Suprapubic skin (tissue), 4 donors: ENCODE measurements at regions not wholly inside any gene's neighbourhood (a gene's known extent, or its start where the extent isn't known, plus 50 kb on each side); places are given as distances from the start of the nearest gene placed in this dataset.
"Not testable (repeated sequence)": the region's sequence is repeated elsewhere in the genome, so short reads cannot be mapped to it uniquely, and the experiment has no call there.

Experiments used
- DNase-seq, 2 donors: peaks; one replicate each; pipeline ENCODE4 v3.0.0-alpha.2; 2019; ENCODE audit warnings: low spot score in 2 of 2
- H3K27ac ChIP-seq: fragments of 200-600 bp; sonication (generic); one replicate; pipeline ENCODE4 v1.5.1; 2019
- H3K27me3 ChIP-seq: fragments of 200-600 bp; sonication (generic); one replicate; pipeline ENCODE4 v1.5.1; 2019
- H3K36me3 ChIP-seq: fragments of 200-600 bp; sonication (generic); one replicate; pipeline ENCODE4 v1.5.1; 2019
- H3K4me1 ChIP-seq: fragments of 200-600 bp; sonication (generic); one replicate; pipeline ENCODE4 v1.5.1; 2019
- H3K4me3 ChIP-seq: fragments of 200-600 bp; sonication (generic); one replicate; pipeline ENCODE4 v1.5.1; 2019; ENCODE audit warnings: mild to moderate bottlenecking
- H3K9me3 ChIP-seq: fragments of 200-600 bp; sonication (generic); one replicate; pipeline ENCODE4 v1.5.1; 2019
- EP300 ChIP-seq: sonication (generic); formaldehyde crosslinking; IDR thresholded peaks from one replicate; pipeline ENCODE4 v1.6.1; 2017; ENCODE audit warnings: antibody characterized with exemption
- POLR2A ChIP-seq, 2 donors: fragments of 450-650 bp; IDR thresholded peaks; one replicate each; pipeline ENCODE4 v1.6.1; 2017; ENCODE audit warnings: antibody characterized with exemption in 2 of 2, mild to moderate bottlenecking in 2 of 2, moderate library complexity in 2 of 2
- POLR2AphosphoS5 ChIP-seq, 3 donors: sonication (generic); formaldehyde crosslinking; IDR thresholded peaks; one replicate each; pipeline ENCODE4 v1.6.1; 2017; ENCODE audit warnings: antibody characterized with exemption in 3 of 3
- WGBS: methylation state at CpG from one replicate; pipeline ENCODE4 v1.1.5; 2018; 5-methylcytosine and 5-hydroxymethylcytosine counted together
- TF ChIP-seq, protein P1 (sequence below), 2 donors: fragments of 200-600 bp in 1 of 2; fragments of 450-650 bp in 1 of 2; sonication (generic) in 1 of 2; IDR thresholded peaks; one replicate each; pipeline ENCODE4 v1.5.1; 2016 to 2019; ENCODE audit warnings: antibody characterized with exemption in 2 of 2, mild to moderate bottlenecking in 1 of 2, moderate library complexity in 1 of 2

DNA sequence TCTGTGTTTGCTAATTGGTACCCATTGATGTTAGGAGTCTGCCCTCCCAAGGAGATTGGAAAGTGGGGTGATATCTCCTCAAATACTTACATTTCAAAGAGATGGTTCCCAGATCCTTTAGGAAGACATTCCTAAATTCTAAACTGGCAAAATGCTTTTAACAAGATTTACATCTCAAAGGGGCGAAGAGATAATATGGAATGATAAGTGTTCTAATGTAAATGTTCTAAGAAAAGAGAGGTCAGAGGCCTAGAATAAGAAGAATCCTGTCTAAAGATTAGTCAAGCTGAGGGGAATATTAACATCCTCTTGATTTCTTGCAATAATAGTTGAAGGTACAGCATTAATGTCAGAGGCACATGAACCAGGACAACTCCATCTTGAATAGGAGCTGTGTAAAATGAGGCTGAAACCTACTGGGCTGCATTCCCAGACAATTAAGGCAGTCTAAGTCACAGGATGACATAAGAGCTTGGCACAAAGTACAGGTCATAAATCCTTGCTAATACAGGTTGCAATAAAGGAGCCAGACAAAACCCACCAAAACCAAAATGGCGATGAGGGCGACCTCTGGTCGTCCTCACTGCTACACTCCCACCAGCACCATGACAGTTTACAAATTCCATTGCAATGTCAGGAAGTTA is 2248.1 kb downstream of the ARAP2 start:
- H3K4me3 ChIP-seq, result no peak overlapping the region
- H3K4me1 ChIP-seq, result no peaks in the 10 kb centered on the region
- no peaks in the 10 kb centered on the region for H3K27me3 ChIP-seq
- no peak overlapping the region for H3K27ac ChIP-seq
- no peak for DNase-seq
- no peaks in the 10 kb centered on the region for H3K9me3 ChIP-seq
- TF ChIP-seq, protein P1, sequence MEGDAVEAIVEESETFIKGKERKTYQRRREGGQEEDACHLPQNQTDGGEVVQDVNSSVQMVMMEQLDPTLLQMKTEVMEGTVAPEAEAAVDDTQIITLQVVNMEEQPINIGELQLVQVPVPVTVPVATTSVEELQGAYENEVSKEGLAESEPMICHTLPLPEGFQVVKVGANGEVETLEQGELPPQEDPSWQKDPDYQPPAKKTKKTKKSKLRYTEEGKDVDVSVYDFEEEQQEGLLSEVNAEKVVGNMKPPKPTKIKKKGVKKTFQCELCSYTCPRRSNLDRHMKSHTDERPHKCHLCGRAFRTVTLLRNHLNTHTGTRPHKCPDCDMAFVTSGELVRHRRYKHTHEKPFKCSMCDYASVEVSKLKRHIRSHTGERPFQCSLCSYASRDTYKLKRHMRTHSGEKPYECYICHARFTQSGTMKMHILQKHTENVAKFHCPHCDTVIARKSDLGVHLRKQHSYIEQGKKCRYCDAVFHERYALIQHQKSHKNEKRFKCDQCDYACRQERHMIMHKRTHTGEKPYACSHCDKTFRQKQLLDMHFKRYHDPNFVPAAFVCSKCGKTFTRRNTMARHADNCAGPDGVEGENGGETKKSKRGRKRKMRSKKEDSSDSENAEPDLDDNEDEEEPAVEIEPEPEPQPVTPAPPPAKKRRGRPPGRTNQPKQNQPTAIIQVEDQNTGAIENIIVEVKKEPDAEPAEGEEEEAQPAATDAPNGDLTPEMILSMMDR (IDR thresholded peaks at IDR 0.05), result no peak
- TF ChIP-seq EP300 (no peak), POLR2AphosphoS5 (IDR thresholded peaks at IDR 0.05) (no peak), POLR2A (IDR thresholded peaks at IDR 0.05) (no peak)
- H3K36me3 ChIP-seq, result no peaks in the 10 kb centered on the region
- 84% methylated on average over 4 of the region's 4 CpGs for WGBS

DNA sequence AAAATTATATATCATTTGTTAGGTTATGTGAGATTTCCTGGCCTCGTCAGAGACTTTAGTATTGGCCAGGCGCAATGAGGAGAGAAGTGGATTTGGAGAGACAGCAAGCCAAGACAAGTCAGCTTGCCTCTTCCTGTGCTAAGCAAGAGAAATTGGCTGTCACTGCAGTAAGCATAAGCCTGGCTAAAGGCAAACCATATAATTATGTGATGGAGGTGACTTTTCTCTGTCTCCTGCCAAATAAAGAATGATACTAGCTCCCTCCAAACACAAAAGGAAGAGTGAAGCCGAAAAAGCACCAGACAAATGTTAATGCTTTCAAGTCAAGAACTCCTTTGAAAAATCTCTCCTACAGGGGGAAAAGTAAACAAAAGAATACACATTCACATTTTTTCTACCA is 2246.0 kb downstream of the ARAP2 start:
- H3K27ac ChIP-seq, result no peak overlapping the region
- no peak overlapping the region for H3K4me3 ChIP-seq
- 41% methylated on average over 3 of the region's 3 CpGs for WGBS
- H3K9me3 ChIP-seq, result no peaks in the 10 kb centered on the region
- H3K4me1 ChIP-seq, result no peaks in the 10 kb centered on the region
- no peak for DNase-seq
- TF ChIP-seq, protein P1 (IDR thresholded peaks at IDR 0.05), result no peak
- no peak for TF ChIP-seq POLR2A (IDR thresholded peaks at IDR 0.05)
- no peak for TF ChIP-seq POLR2AphosphoS5 (IDR thresholded peaks at IDR 0.05)
- no peak for TF ChIP-seq EP300
- no peaks in the 10 kb centered on the region for H3K36me3 ChIP-seq
- no peaks in the 10 kb centered on the region for H3K27me3 ChIP-seq

DNA sequence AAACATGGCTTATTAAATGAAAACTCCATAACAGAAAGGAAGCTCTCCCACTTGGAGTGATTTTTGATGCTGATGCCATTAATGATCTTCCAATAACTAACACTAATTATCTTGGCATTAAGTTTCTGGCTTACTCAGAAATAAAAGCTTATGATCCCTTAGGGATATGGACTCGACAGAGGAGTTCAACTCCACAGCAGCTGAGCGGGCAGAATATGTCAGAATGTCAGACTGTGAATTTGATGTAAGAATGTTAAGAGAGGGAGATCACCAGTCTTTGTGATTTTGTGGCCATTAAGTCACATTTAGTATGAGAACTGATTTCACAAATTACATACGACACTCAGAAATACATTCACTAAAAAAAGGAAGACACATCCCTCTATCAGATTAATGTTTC is 2244.0 kb downstream of the ARAP2 start:
- no peak overlapping the region for H3K4me3 ChIP-seq
- DNase-seq, result no peak
- H3K27ac ChIP-seq, result no peak overlapping the region
- no peak for TF ChIP-seq POLR2AphosphoS5 (IDR thresholded peaks at IDR 0.05)
- TF ChIP-seq, protein P1 (IDR thresholded peaks at IDR 0.05), result no peak
- no peaks in the 10 kb centered on the region for H3K36me3 ChIP-seq
- no peaks in the 10 kb centered on the region for H3K27me3 ChIP-seq
- 59% methylated on average over 3 of the region's 3 CpGs for WGBS
- H3K9me3 ChIP-seq, result no peaks in the 10 kb centered on the region
- no peaks in the 10 kb centered on the region for H3K4me1 ChIP-seq

DNA sequence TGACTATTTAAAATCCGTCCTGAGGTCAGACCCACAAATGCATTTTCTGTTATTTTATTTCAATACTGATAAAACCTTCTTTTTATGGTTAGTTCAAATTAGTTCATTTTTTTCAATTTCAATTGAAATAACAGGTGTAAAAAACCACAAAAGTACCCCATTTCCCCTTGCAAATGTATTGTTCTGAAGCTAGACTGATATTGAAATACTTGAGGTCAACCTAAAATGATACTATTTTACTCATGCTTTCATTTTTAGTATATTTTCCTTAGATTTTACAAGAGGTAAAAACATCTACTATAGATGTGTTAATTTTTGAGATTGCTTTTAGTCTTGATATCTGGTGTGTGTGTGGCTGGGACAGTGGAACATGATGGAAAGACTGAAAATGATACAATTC is 2237.8 kb downstream of the ARAP2 start:
- H3K27ac ChIP-seq, H3K36me3 ChIP-seq, H3K4me1 ChIP-seq, H3K4me3 ChIP-seq, H3K9me3 ChIP-seq, DNase-seq, H3K27me3 ChIP-seq: not testable (repeated sequence)
- WGBS, result 86% methylated on average over 1 of the region's 1 CpG

DNA sequence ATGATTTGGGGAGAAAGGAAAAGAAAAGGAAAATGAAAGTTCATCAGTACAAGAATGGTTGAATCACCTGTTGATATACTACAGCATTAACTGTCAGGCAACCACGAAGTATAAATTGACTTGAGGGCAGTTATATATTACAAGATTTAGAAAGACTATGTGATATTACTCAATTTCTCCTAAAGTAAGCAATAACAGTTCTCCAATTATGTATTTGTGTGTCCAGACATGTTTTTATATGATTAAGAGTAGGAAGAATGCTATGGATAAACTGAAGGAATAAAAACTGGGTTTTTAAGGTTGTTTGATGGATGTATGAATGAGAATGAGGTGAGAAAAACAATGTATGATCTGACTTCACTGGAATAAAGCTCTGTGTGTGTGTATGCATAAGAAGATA is 2234.4 kb downstream of the ARAP2 start:
- no peak for DNase-seq
- WGBS, result 31% methylated on average over 1 of the region's 1 CpG

More for the DNA sequence above, 2234.4 kb downstream of the ARAP2 start:
- Histone ChIP-seq H3K4me3 (no peak overlapping the region), H3K27ac (no peak overlapping the region), H3K36me3 (no peaks in the 10 kb centered on the region), H3K9me3 (no peaks in the 10 kb centered on the region), H3K27me3 (no peaks in the 10 kb centered on the region), H3K4me1 (no peaks in the 10 kb centered on the region)
- TF ChIP-seq, protein P1 (IDR thresholded peaks at IDR 0.05), result no peak
- TF ChIP-seq POLR2A (IDR thresholded peaks at IDR 0.05) (no peak), POLR2AphosphoS5 (IDR thresholded peaks at IDR 0.05) (no peak), EP300 (no peak)
